Stimulated activated CD4-positive, alpha-beta T cell treated with anti-CD3 and anti-CD28 coated beads, Interleukin-4, amount 100 ng/mL, for 24 hours (primary cell): ENCODE measurements at regions not wholly inside any gene's neighbourhood (a gene's known extent, or its start where the extent isn't known, plus 50 kb on each side); places are given as distances from the start of the nearest gene placed in this dataset.

Experiments used
- DNase-seq: peaks from one replicate; pipeline ENCODE4 v3.0.0-alpha.2; 2020

- no peak for DNase-seq
Measured at GRCh38 chr5:164941132-164941531, 1435.7 kb downstream of the MAT2B start.

GRCh38 chr5:164950927-164951326 lies 1445.5 kb downstream of the MAT2B start:
- DNase-seq = no peak

DNA sequence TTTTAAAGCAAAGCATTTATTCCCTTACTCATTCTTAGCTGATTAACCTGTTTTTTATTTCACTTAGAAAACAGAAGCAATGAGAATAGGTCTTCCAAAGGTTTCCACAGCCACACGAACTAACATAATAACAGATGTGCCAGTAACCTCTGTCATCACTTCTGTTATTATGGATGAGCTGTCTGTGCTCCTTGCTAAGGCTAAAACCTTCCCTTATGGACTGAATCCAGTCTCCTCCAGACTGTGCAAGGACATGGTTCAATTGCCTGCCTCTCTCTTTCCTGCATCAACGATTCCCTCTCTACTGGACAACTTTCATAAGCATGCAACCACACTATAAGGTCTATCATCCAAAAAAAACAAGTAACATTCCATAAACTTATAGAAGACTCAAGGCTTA lies 1446.2 kb downstream of the MAT2B start:
- no peak for DNase-seq

DNA sequence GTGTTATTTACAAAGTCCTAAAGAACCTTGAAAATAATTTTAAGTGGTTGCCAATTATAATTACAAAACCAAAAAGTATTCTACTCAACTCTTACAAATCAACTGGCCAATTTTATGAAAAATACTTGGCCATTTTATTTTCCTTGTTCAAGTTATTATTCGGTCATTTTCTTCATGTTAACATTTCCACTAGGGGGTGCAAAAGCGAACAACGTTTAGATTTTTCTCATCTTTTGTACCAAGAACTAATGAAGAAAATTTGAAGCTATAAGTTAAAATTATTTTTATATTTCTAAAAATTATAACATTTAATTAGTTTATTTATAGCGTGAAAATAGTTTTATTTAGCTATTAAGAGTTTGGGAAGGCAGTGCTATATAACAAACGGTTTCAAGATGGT lies 1453.3 kb downstream of the MAT2B start:
- no peak for DNase-seq

DNA sequence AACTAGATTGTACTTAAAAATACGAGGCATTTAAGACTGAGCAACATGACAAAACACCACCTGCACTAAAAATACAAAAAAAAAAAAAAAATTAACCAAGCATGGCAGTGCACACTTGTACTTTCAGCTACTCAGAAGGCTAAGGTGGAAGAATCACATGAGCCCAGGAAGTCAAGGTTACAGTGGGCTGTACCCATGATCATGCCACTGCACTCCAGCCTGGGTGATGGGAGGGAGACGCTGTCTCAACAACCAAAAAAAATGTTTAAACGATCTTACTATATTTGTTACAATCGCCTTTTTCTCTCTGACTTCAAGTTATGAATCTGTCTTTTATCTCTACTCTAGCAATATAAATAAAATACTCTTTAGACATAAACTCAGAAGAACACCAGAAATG lies 1454.3 kb downstream of the MAT2B start:
- DNase-seq = no peak

- DNase-seq = no peak
Measured at GRCh38 chr5:164962329-164962961, 1457.0 kb downstream of the MAT2B start.

GRCh38 chr5:164966611-164967010 lies 1461.2 kb downstream of the MAT2B start:
- no peak for DNase-seq

- DNase-seq = no peak
Measured at GRCh38 chr5:164967354-164967753, 1461.9 kb downstream of the MAT2B start.

DNA sequence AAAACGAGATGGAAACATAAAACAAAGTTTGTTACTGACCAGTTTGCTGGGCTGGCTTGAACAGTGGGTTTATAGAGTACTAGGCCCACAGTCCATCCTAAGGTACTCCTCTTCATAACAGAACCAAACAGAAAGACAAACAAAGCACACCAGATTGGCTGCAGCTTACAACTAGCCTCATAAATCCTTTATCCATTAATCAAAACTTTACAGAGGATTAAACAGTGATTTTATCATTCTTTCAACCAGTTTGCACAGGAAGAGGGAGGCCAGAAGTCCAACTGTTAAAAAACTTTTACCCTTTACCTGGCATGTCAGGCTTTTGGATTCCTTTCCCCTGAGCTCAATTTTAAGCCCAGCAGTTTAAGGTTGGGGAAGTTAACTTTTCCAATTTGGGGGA lies 1467.6 kb downstream of the MAT2B start:
- DNase-seq = no peak

GRCh38 chr5:164975986-164976385 lies 1470.6 kb downstream of the MAT2B start:
- no peak for DNase-seq

- no peak for DNase-seq
Measured at GRCh38 chr5:164980480-164980879, 1475.1 kb downstream of the MAT2B start.

GRCh38 chr5:164998142-164998541 lies 1492.7 kb downstream of the MAT2B start:
- no peak for DNase-seq

- no peak for DNase-seq
Measured at GRCh38 chr5:164998590-164998989, 1493.2 kb downstream of the MAT2B start.

DNA sequence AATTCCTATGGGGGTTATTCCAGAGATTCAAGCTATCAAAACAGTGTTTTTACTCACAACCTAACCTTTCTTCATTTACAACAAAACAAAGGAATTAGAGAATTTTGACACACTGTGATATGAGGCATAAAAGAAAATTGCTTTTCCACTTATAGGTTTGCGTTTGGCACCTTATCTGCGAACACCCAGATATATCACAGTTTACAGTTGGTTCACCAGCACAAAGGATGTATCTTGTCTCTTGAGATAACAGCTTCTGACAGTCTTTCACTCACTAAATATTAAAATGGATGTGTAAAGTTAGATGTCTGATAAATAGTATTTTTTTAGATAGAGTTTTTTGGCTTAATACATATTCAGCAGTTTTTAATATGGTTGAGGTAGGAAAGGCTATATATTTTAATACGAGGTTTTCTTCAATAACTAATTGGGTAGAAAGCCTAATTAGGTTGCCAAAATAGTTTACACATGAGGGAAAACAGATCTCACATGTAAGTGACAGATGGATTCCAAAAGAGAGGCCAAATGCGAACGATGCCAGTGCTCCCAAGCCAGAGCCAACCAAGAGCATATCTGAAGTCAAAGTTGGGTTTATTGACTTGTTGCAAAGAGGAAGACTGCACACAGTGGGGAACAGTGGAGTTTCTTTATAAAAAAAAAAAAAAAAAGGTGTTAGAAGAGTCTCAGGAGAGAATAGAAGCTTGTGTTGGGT lies 1495.2 kb downstream of the MAT2B start:
- no peak for DNase-seq

GRCh38 chr5:165003283-165003682 lies 1497.9 kb downstream of the MAT2B start:
- DNase-seq = no peak

DNA sequence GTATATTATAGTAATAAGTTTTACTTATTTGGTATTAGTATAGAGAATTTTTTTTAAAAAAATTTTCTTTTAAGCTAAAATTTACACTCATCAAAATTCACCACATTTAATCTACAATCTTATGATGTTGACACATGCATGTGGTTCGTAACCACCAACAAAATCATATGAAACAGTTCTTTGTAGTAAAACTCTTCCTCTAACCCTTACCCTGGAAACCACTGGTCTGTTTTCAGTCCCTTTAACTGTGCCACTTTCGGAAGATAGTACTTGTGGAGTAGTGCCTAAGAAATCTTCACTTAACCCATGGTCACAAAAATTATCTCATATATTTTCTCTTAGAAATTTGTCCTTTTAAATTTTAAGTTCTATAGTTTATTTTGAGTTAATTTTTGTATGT lies 1498.8 kb downstream of the MAT2B start:
- DNase-seq = no peak

DNA sequence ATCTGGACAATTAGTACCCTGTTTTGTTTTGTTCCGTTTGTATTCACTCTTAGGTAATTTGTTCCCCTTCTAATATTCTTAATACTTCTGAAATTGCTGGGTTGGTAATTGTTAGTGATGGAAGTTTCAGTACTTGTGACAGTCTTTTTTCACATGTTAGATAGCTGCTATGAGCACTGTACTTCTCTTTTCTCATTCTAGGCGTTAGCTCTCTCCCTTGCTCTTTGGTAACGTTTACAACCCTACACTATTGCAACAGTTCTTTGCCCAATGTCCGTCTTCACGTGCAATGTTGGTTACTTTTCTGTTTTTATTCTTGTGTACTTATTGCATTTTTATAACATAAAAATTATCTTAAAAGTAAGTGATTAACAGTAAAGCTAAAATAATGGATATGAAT lies 1509.0 kb downstream of the MAT2B start:
- DNase-seq = no peak

DNA sequence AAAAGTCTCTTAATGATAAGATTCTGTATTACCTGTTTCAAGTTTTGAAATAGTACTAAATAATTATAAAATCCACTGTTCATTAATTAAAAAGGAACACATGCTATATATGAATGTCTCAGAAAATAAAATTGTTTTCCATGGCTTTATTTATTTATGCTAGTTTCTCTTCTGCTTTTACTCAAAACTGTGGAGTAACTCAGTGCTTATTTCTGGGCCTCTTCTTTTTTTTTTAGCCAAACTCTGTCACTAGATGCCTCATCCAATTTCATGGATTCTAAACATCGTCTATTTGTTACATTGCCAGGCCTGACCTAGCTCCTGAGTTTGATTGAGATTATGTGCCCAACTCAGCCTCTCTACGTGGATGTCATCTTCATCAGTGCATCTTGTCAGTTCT lies 1509.7 kb downstream of the MAT2B start:
- no peak for DNase-seq

DNA sequence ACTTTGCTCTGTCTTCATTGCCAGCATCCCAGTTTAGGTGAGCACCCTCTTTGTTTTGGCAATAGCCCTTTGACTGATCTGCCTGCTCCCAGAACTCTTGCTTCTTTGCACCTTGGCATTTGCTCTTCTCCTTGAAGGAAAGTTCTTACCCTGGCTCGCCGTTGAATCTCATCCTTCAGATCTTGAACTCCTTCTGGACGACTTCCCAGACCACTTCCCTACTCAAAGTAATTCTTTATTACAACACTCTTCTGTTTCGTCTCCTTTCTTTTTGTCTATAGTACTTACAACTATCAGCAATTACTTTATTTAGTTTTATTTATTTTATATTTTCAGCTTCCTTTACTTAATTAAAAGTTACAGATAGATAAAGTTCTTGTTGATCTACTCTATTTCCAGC lies 1510.1 kb downstream of the MAT2B start:
- DNase-seq = no peak

GRCh38 chr5:165026971-165027370 lies 1521.6 kb downstream of the MAT2B start:
- DNase-seq = no peak

GRCh38 chr5:165028356-165028755 lies 1522.9 kb downstream of the MAT2B start:
- DNase-seq = no peak

DNA sequence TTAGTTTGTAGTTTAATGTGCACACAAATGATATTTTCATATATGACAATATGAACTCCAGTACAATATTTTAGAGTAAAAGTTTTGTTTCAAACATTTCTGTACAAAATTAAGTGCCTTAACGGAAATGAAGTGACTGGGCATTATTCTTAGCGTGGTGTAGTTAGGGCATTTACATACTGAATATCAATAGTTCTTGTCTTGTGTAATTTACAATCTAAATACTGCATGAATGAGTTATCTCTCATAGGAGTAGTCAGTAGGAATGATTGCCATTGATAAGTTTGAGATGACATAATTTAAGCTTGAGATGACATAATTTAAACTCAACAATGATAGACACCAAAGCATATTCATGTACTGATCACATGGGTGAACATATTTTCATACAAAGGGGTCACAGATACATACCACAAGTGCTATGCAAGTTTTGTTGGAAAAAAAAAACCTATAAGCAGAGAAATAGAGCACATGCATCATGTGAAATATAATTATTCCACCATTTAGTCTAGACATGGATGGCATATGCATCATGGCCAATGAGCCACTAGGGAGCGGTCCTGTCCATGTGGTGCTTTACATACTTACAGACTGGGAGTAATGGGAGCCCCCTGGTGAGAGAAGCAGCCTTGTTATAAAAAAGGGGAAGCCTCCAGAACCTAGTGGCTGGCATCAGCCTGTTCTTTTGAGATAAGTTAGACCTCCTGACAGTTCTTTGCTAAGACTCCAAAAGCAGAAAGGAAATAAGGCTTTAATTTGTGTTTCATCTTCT lies 1523.9 kb downstream of the MAT2B start:
- DNase-seq = no peak

DNA sequence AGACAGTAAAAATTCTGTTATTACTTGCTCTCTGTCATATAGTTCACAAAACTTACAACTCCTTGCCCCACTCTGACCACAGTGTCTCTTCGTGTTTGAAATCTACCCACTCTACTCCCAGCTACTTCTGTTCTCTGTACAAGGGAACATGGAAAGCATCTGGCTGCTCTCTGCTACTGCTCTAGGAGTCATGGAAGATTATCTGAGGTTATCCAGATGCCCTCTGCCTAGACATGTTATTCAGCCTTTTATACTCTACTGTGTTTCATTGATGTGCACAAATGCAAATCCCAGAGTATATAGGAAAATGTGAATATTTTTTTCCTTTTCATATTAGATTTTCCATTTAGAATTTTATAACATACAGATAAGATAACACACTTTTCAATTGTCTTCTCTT lies 1525.6 kb downstream of the MAT2B start:
- DNase-seq = no peak

DNA sequence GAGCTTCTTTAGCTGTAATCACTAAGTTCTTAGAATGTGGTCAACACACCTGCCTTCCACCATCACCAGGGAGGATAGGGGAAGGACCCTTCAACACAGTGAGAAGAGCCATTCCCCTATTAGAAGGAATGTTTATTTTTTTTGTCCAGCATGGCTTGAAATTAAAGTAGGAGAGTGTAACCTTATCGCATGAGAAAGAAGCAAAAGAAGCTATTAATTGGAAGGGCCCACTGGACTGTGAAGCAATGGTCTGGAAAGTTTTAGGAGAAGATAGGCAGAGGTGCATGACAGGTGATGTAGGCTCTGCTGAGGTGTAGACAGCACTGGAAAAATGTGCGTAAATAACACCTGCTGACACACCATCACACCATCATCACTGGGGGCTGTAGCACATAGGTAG lies 1526.0 kb downstream of the MAT2B start:
- no peak for DNase-seq
